Upper lobe of right lung (tissue), 1 donor: ENCODE measurements at regions not wholly inside any gene's neighbourhood (a gene's known extent, or its start where the extent isn't known, plus 50 kb on each side); places are given as distances from the start of the nearest gene placed in this dataset.

Experiments used
- ATAC-seq: fragments of 200-7000 bp; cut with Tn5 transposase; one replicate; pipeline ENCODE4 v1.9.1; 2020; ENCODE audit warnings: mild to moderate bottlenecking, moderate library complexity
- DNase-seq: peaks from one replicate; pipeline ENCODE4 v3.0.0-alpha.2; 2020
- H3K27ac ChIP-seq: fragments of 200-600 bp; one replicate; pipeline ENCODE4 v1.8.0; 2022
- H3K27me3 ChIP-seq: fragments of 200-600 bp; one replicate; pipeline ENCODE4 v1.8.0; 2022; ENCODE audit warnings: mild to moderate bottlenecking
- H3K36me3 ChIP-seq: fragments of 200-600 bp; one replicate; pipeline ENCODE4 v1.8.0; 2022
- H3K4me1 ChIP-seq: fragments of 200-600 bp; one replicate; pipeline ENCODE4 v1.8.0; 2022
- H3K4me3 ChIP-seq: fragments of 200-600 bp; one replicate; pipeline ENCODE4 v1.8.0; 2022; ENCODE audit warnings: mild to moderate bottlenecking
- H3K9me3 ChIP-seq: fragments of 200-600 bp; one replicate; pipeline ENCODE4 v1.8.0; 2022
- CTCF ChIP-seq: fragments of 200-600 bp; IDR thresholded peaks from one replicate; pipeline ENCODE4 v1.8.0; 2022; ENCODE audit warnings: antibody characterized with exemption
- intact Hi-C: fragments of 100-400 bp; cut with DNase I; formaldehyde crosslinking; loops from one replicate; pipeline ENCODE4 v1.11.0; 2022
- donor health status: DM: no; HTN: yes; CAD: no; lungs with severe emphysema.

DNA sequence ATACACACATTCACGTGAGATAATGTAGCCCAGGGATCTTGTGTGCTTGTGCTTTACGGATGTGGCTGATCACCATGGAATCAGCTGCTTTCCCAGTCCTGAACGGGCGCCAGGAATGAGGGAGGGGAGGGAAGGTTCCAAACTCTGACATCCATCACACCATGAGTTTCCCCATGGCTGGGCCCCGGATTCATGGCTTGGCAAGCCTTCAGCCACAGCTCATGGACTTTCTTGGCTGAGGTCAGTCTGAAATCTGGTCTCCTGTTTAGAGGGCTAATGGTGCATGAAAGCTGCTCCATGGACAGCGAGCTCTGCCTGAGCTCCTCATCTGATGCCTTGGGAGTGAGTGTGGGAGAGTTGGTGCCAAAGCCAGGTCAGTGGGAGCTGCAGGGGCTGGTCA is 767.6 kb upstream of the EEF2KMT start:
- DNase-seq = no peak
- intact Hi-C loops = no loop called here
- Histone ChIP-seq H3K36me3 (no peaks in the 10 kb centered on the region), H3K4me3 (no peak overlapping the region), H3K4me1 (no peaks in the 10 kb centered on the region), H3K27ac (no peak overlapping the region), H3K27me3 (peaks cover 6% of the 10 kb centered on the region), H3K9me3 (no peaks in the 10 kb centered on the region)
- TF ChIP-seq CTCF = no peak
- ATAC-seq = no peak

DNA sequence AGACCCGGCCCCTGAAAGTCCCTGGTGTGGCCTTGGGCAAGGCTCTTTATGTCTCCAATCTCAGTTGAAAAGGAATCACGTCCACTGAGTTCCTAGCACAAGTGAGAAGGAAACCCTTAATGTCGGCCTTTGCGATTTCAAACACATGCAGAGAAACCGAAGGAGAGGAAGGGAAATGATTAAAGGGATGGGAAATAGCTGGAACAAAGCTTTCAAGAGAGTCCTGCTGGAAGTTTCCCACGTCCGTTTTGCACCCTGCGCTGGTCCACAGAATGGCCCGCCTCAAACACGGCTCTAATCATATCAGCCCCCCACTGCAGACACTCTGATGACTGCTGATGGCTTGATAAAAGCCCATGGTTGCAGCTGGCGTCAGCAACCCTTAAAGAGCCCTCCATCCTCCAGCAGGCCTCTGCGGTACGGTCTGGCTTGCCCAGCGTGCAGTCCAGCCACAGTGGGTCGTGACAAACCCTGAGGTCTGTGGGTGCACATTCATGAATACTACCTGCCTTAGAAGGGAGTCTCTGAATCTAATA is 765.5 kb upstream of the EEF2KMT start:
- Histone ChIP-seq H3K9me3 (no peaks in the 10 kb centered on the region), H3K27ac (no peak overlapping the region), H3K4me1 (no peaks in the 10 kb centered on the region), H3K27me3 (no peaks in the 10 kb centered on the region), H3K36me3 (no peaks in the 10 kb centered on the region), H3K4me3 (no peak overlapping the region)
- ATAC-seq (no peak), DNase-seq (no peak)
- TF ChIP-seq CTCF = no peak
- intact Hi-C loops = no loop called here

DNA sequence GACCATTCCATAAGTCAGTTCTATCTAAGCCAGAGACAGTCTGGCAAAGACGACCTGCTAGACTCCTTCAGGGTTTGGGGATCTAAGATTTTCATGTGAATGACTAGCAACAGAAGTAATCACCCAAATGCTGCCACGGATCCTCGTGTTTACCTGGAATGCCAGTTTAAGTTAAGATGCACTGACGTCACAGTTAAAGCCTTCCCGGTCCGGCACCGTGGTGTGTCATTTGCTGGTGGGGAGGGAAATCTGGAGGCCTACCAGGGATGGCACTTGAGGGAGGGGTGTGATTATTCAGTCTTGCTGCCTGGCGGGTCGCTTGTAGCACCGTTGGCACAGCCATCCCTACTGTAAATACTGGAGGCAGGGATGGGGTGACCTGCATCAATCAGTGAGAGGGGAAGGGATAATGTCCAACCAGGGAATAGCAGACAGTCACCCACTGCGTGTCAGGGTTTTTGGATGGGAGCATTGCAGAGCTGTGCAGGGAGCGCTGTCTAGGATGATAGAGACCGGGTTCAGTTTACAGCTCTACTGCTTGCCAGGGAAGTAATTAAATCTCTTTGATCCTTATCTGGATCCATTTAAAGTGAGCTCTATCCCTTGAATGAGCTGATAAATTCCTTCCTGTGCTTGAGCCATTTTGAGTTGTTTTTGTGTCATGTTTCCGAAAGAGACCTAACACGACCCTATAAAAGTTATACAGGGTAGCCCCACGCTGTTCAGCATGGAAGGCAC is 764.7 kb upstream of the EEF2KMT start:
- DNase-seq (no peak), ATAC-seq (no peak)
- Histone ChIP-seq H3K4me3 (no peak overlapping the region), H3K9me3 (no peaks in the 10 kb centered on the region), H3K36me3 (no peaks in the 10 kb centered on the region), H3K27me3 (no peaks in the 10 kb centered on the region), H3K4me1 (no peaks in the 10 kb centered on the region), H3K27ac (no peak overlapping the region)
- intact Hi-C loops = no loop called here
- no peak for TF ChIP-seq CTCF

GRCh38 chr16:5861241-5861640 is 763.6 kb upstream of the EEF2KMT start:
- intact Hi-C loops = no loop called here

GRCh38 chr16:5858180-5858579 is 760.6 kb upstream of the EEF2KMT start:
- ATAC-seq (no peak), DNase-seq (no peak)
- intact Hi-C loops = no loop called here
- no peaks in the 10 kb centered on the region for H3K4me1 ChIP-seq
- no peak overlapping the region for H3K27ac ChIP-seq
- TF ChIP-seq CTCF = no peak
- H3K4me3 ChIP-seq = no peak overlapping the region
- H3K36me3 ChIP-seq = no peaks in the 10 kb centered on the region
- H3K27me3 ChIP-seq = no peaks in the 10 kb centered on the region
- H3K9me3 ChIP-seq = no peaks in the 10 kb centered on the region

More at GRCh38 chr16:5861241-5861640, 763.6 kb upstream of the EEF2KMT start:
- Histone ChIP-seq H3K9me3 (no peaks in the 10 kb centered on the region), H3K27me3 (no peaks in the 10 kb centered on the region), H3K27ac (no peak overlapping the region), H3K4me1 (no peaks in the 10 kb centered on the region), H3K36me3 (no peaks in the 10 kb centered on the region), H3K4me3 (no peak overlapping the region)
- no peak for TF ChIP-seq CTCF
- no peak for DNase-seq
- ATAC-seq = no peak
